GM12878 (cell line): ENCODE measurements at regions not wholly inside any gene's neighbourhood (a gene's known extent, or its start where the extent isn't known, plus 50 kb on each side); places are given as distances from the start of the nearest gene placed in this dataset.

Experiments used
- ATAC-seq: fragments of 200-7000 bp; cut with Tn5 transposase; 3 replicates; pipeline ENCODE4 v1.9.1; 2020; ENCODE audit warnings: mild to moderate bottlenecking, moderate library complexity
- BruUV-seq: library from RNA; stranded (reverse); fragments of 400-500 nt; replicated peaks from 2 replicates; lab custom pipeline; 2021; lab: Mats Ljungman, UMichigan
- CTCF ChIA-PET: fragments of 300-600 bp; sonication (Branson Sonifier 250); formaldehyde crosslinking; extraction: SDS; loops from one replicate; lab custom pipeline; 2021; ENCODE audit warnings: inconsistent platforms; lab: Yijun Ruan, JAX
- POLR2A ChIA-PET: fragments of 350-600 bp; formaldehyde crosslinking; extraction: SDS; loops from one replicate; lab custom pipeline; 2021; ENCODE audit warnings: inconsistent platforms; lab: Charles Lee
- RAD21 ChIA-PET: fragments of 300-600 bp; sonication (Branson Sonifier 250); formaldehyde crosslinking; loops from one replicate; lab custom pipeline; 2023; ENCODE audit warnings: antibody characterized with exemption; ENCODE audit not compliant: unreplicated experiment; lab: Charles Lee
- SMC1A ChIA-PET: fragments of 300-600 bp; sonication (Branson Sonifier 250); formaldehyde crosslinking; loops from one replicate; lab custom pipeline; 2023; ENCODE audit not compliant: unreplicated experiment, uncharacterized antibody; lab: Charles Lee
- DNase-seq: peaks from one replicate; pipeline ENCODE4 v3.0.0-alpha.2; 2011; ENCODE audit warnings: low read depth, low spot score
- FAIRE-seq: peaks from 3 replicates; lab custom pipeline; 2011; peaks lifted over from hg19 to GRCh38; lab: Jason Lieb, UNC
- H2AFZ ChIP-seq: 2 replicates; pipeline ENCODE4 v1.6.0; 2011; ENCODE audit warnings: low read depth, low read length, control low read depth; ENCODE audit not compliant: control insufficient read depth
- H3K27ac ChIP-seq: 2 replicates; pipeline ENCODE4 v1.5.1; 2011; ENCODE audit warnings: control low read depth; ENCODE audit not compliant: control insufficient read depth, insufficient read depth
- H3K27me3 ChIP-seq, 2 experiments: replicated peaks in 1 of 2; 2 replicates each; pipeline versions ENCODE4 v1.6.0 to v1.6.1; 2011; ENCODE audit warnings: low read length in 1 of 2; ENCODE audit not compliant: control insufficient read depth in 2 of 2, insufficient read depth in 2 of 2
- H3K36me3 ChIP-seq, 2 experiments: 2 replicates each; pipeline ENCODE4 v1.5.1; 2011; ENCODE audit warnings: low read length in 1 of 2; ENCODE audit not compliant: control insufficient read depth in 2 of 2, insufficient read depth in 2 of 2
- H3K4me1 ChIP-seq: 2 replicates; pipeline ENCODE4 v1.6.1; 2011; ENCODE audit warnings: mild to moderate bottlenecking, low read length, moderate library complexity, mixed read lengths; ENCODE audit not compliant: control insufficient read depth, insufficient read depth
- H3K4me2 ChIP-seq: 2 replicates; pipeline ENCODE4 v1.6.0; 2011; ENCODE audit warnings: control low read depth; ENCODE audit not compliant: control insufficient read depth, insufficient read depth
- H3K4me3 ChIP-seq: fragments of 200-600 bp; sonication (generic); 2 replicates; pipeline ENCODE4 v1.5.1; 2016
- H3K79me2 ChIP-seq: 2 replicates; pipeline ENCODE4 v1.6.0; 2011; ENCODE audit warnings: low read length; ENCODE audit not compliant: control insufficient read depth, insufficient read depth
- H3K9ac ChIP-seq: 2 replicates; pipeline ENCODE4 v1.8.0; 2011; ENCODE audit warnings: low read length, control low read depth, mixed read lengths; ENCODE audit not compliant: control insufficient read depth, insufficient read depth
- H3K9me3 ChIP-seq: replicated peaks from 3 replicates; pipeline ENCODE4 v1.5.1; 2011; ENCODE audit warnings: mild to moderate bottlenecking, low read length; ENCODE audit not compliant: control insufficient read depth, insufficient read depth
- H4K20me1 ChIP-seq: 2 replicates; pipeline ENCODE4 v1.6.0; 2011; ENCODE audit not compliant: control insufficient read depth, insufficient read depth
- BRCA1 ChIP-seq: IDR thresholded peaks from 2 replicates; pipeline ENCODE4 v1.6.1; 2011; ENCODE audit warnings: low read depth, low read length, improper control_type of control experiment
- CHD1 ChIP-seq: IDR thresholded peaks from 2 replicates; pipeline ENCODE4 v1.6.1; 2012; ENCODE audit warnings: low read depth, low read length, improper control_type of control experiment
- CHD2 ChIP-seq: IDR thresholded peaks from 2 replicates; pipeline ENCODE4 v1.6.1; 2011; ENCODE audit warnings: low read depth, low read length, improper control_type of control experiment, borderline replicate concordance
- CHD4 ChIP-seq: fragments of 200-600 bp; sonication (generic); IDR thresholded peaks from 2 replicates; pipeline ENCODE4 v1.6.1; 2016; ENCODE audit warnings: mild to moderate bottlenecking
- CREB1 ChIP-seq: IDR thresholded peaks from 2 replicates; pipeline ENCODE4 v1.6.1; 2012; ENCODE audit warnings: low read depth, mild to moderate bottlenecking, inconsistent platforms
- CREM ChIP-seq: IDR thresholded peaks from 2 replicates; pipeline ENCODE4 v1.6.1; 2014; ENCODE audit warnings: antibody characterized with exemption, low read depth
- E2F4 ChIP-seq: IDR thresholded peaks from 2 replicates; pipeline ENCODE4 v1.6.1; 2012; ENCODE audit warnings: low read depth, low read length, improper control_type of control experiment
- FOXK2 ChIP-seq: fragments of 450-650 bp; IDR thresholded peaks from 2 replicates; pipeline ENCODE4 v1.6.1; 2017; ENCODE audit warnings: mild to moderate bottlenecking, moderate library complexity
- JUNB ChIP-seq: IDR thresholded peaks from 2 replicates; pipeline ENCODE4 v1.6.1; 2016; ENCODE audit warnings: antibody characterized with exemption, mild to moderate bottlenecking
- LARP7 ChIP-seq: fragments of 450-650 bp; IDR thresholded peaks from 2 replicates; pipeline ENCODE4 v1.6.1; 2017; ENCODE audit warnings: mild to moderate bottlenecking
- NFYA ChIP-seq: IDR thresholded peaks from 2 replicates; pipeline ENCODE4 v1.6.1; 2011; ENCODE audit warnings: low read depth, mild to moderate bottlenecking, low read length, improper control_type of control experiment, borderline replicate concordance
- RAD21 ChIP-seq: IDR thresholded peaks from 2 replicates; pipeline ENCODE4 v1.6.1; 2011; ENCODE audit warnings: mild to moderate bottlenecking, low read depth, low read length, moderate library complexity; ENCODE audit not compliant: insufficient read depth
- RELA ChIP-seq: fragments of 450-650 bp; IDR thresholded peaks from 2 replicates; pipeline ENCODE4 v1.8.0; 2014; ENCODE audit warnings: borderline replicate concordance; ENCODE audit not compliant: partially characterized antibody
- SUZ12 ChIP-seq: fragments of 200-600 bp; sonication (generic); IDR thresholded peaks from one replicate; pipeline ENCODE4 v1.6.1; 2018; ENCODE audit warnings: antibody characterized with exemption, mild to moderate bottlenecking; ENCODE audit not compliant: unreplicated experiment
- ZBED1 ChIP-seq: IDR thresholded peaks from 2 replicates; pipeline ENCODE4 v1.6.1; 2016; ENCODE audit warnings: borderline replicate concordance
- ZNF207 ChIP-seq: fragments of 450-650 bp; IDR thresholded peaks from 2 replicates; pipeline ENCODE4 v1.6.1; 2014; ENCODE audit warnings: antibody characterized with exemption, mild to moderate bottlenecking, borderline replicate concordance
- ZNF592 ChIP-seq: fragments of 450-650 bp; IDR thresholded peaks from 2 replicates; pipeline ENCODE4 v1.6.1; 2017; ENCODE audit warnings: mild to moderate bottlenecking, moderate library complexity
- WGBS: methylation state at CpG from one replicate; pipeline ENCODE4 v1.1.6; 2016; ENCODE audit warnings: low lambda C conversion rate; ENCODE audit not compliant: insufficient replicate concordance, insufficient coverage; ENCODE audit errors: missing lambda C conversion rate; 5-methylcytosine and 5-hydroxymethylcytosine counted together
- in situ Hi-C: fragments of 300-500 bp; cut with MboI; formaldehyde crosslinking; loops from 9 replicates; pipeline ENCODE4 v1.14.3; 2018; ENCODE audit warnings: mixed read lengths
- intact Hi-C: fragments of 100-400 bp; cut with micrococcal nuclease; formaldehyde crosslinking; loops from one replicate; pipeline ENCODE4 v1.14.2; 2022; ENCODE audit not compliant: unreplicated experiment
- TF ChIP-seq, protein P1 (sequence below): IDR thresholded peaks from 2 replicates; pipeline ENCODE4 v1.6.1; 2012; ENCODE audit warnings: low read depth, low read length, improper control_type of control experiment

- in situ Hi-C loops = no loop called here
- Histone ChIP-seq H3K9me3 (no peaks in the 10 kb centered on the region), H3K4me2 (no peak overlapping the region), H3K79me2 (no peaks in the 10 kb centered on the region), H3K27me3 (no peaks in the 10 kb centered on the region; a peak in 1 of 4 replicates), H3K27ac (no peak overlapping the region), H4K20me1 (no peaks in the 10 kb centered on the region), H3K4me1 (no peaks in the 10 kb centered on the region), H3K4me3 (no peak overlapping the region), H3K36me3 (no peaks in the 10 kb centered on the region), H3K9ac (no peak overlapping the region), H2AFZ (no peak overlapping the region)
- DNase-seq (no peak), ATAC-seq (no peak), FAIRE-seq (no peak)
- no CpG with 5 or more reads among the region's 9 CpGs for WGBS
- ChIA-PET POLR2A (no interaction called here), RAD21 (no interaction called here), CTCF (no interaction called here), SMC1A (no interaction called here)
- TF ChIP-seq ZNF207 (no peak), CHD4 (no peak), ZBED1 (no peak), CHD1 (no peak), CREB1 (no peak), BRCA1 (no peak), NFYA (no peak), ZNF592 (no peak), RELA (no peak), CHD2 (no peak), RAD21 (no peak), E2F4 (no peak), CREM (no peak), FOXK2 (no peak), JUNB (no peak), LARP7 (no peak), SUZ12 (no peak)
- TF ChIP-seq, protein P1, sequence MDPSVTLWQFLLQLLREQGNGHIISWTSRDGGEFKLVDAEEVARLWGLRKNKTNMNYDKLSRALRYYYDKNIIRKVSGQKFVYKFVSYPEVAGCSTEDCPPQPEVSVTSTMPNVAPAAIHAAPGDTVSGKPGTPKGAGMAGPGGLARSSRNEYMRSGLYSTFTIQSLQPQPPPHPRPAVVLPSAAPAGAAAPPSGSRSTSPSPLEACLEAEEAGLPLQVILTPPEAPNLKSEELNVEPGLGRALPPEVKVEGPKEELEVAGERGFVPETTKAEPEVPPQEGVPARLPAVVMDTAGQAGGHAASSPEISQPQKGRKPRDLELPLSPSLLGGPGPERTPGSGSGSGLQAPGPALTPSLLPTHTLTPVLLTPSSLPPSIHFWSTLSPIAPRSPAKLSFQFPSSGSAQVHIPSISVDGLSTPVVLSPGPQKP = no peak
- no TSS peak for BruUV-seq
- intact Hi-C loops = no loop called here
Measured at GRCh38 chr14:105765893-105766614, 239.7 kb downstream of the TMEM121 start.
